ENCODE measurements at regions not wholly inside any gene's neighbourhood (a gene's known extent, or its start where the extent isn't known, plus 50 kb on each side); places are given as distances from the start of the nearest gene placed in this dataset.

DNA sequence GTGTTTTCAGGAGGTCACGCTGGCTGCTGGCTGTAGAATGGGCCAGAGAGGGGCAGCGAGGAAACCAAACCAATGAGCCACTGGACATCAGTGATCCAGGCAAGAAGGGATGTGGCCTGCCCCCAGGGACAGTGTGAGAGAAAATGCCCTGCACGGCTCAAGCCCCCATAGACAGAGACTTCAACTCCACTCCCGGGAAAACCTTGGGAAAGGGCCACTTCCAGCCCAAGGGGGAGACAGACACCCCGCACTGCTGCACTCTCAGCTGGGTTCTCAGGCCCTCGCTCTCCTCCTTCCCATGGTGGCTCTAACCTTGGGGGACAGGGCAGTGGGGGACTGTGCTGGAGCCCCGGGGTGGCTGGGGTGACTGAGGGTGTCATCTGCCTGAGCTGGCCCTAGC, 172.0 kb downstream of the KATNAL1 start:
- intact Hi-C loops (cut with micrococcal nuclease): no loop called here
- ChIA-PET CTCF (ENCODE audit: low intra/inter-chr PET ratio) (no interaction called here), POLR2A (no interaction called here)
- no peaks in the 10 kb centered on the region for H3K79me2 ChIP-seq (ENCODE audit: control insufficient read depth, insufficient read depth, low read length)
- WGBS (ENCODE audit: insufficient coverage, low coverage, missing lambda C conversion rate): 10% methylated on average over 2 of the region's 7 CpGs
- no peaks in the 10 kb centered on the region for H3K9me1 ChIP-seq (ENCODE audit: control insufficient read depth, insufficient read depth, low read length)
- no peak overlapping the region for H3K4me2 ChIP-seq (ENCODE audit: insufficient read depth, low read length)
- BruUV-seq (replicated peaks): no TSS peak
- H3K27me3 ChIP-seq (ENCODE audit: control insufficient read depth in 2 of 2, insufficient read depth in 2 of 2, low read length in 2 of 2): peaks cover 4 to 30% of the 10 kb centered on the region in 2 experiments
- no peak overlapping the region for H3K27ac ChIP-seq (ENCODE audit: extremely low read depth, low read depth, low read length)
- H2AFZ ChIP-seq (ENCODE audit: low read depth, low read length): no peak overlapping the region
- no peaks in the 10 kb centered on the region for H3K9me3 ChIP-seq (replicated peaks; ENCODE audit: control insufficient read depth, insufficient read depth, low read depth, low read length)
- H3K36me3 ChIP-seq (ENCODE audit: control insufficient read depth, insufficient read depth, low read length): no peaks in the 10 kb centered on the region
- in situ Hi-C loops (cut with MboI): loop anchor here (25.0 kb wide), 1 partner anchor 202 kb away; no protein-coding TSS in a partner anchor
- H3K4me3 ChIP-seq: no peak overlapping the region
- no peaks in the 10 kb centered on the region for H4K20me1 ChIP-seq (replicated peaks; ENCODE audit: control insufficient read depth, insufficient read depth, low read length)
- FAIRE-seq: no peak
- peaks cover 0 to 12% of the 10 kb centered on the region in 2 experiments; a peak in 3 of 5 replicates for H3K4me1 ChIP-seq (replicated peaks in 1 of 2; ENCODE audit: control insufficient read depth in 2 of 2, insufficient read depth in 2 of 2, low read length in 2 of 2)
- no peak overlapping the region for H3K9ac ChIP-seq (ENCODE audit: insufficient read depth in 1 of 2, low read depth in 2 of 2, low read length in 2 of 2)
- no peak for DNase-seq (ENCODE audit: extremely low read depth in 1 of 4, low spot score in 3 of 4)
- ATAC-seq: no peak
- TF ChIP-seq, protein P1, sequence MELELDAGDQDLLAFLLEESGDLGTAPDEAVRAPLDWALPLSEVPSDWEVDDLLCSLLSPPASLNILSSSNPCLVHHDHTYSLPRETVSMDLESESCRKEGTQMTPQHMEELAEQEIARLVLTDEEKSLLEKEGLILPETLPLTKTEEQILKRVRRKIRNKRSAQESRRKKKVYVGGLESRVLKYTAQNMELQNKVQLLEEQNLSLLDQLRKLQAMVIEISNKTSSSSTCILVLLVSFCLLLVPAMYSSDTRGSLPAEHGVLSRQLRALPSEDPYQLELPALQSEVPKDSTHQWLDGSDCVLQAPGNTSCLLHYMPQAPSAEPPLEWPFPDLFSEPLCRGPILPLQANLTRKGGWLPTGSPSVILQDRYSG (tag; conservative IDR thresholded peaks at IDR 0.05; ENCODE audit: low read depth): no peak
- TF ChIP-seq SETDB1 (IDR thresholded peaks at IDR 0.05; ENCODE audit: low read length): no peak
- TF ChIP-seq, protein P2, sequence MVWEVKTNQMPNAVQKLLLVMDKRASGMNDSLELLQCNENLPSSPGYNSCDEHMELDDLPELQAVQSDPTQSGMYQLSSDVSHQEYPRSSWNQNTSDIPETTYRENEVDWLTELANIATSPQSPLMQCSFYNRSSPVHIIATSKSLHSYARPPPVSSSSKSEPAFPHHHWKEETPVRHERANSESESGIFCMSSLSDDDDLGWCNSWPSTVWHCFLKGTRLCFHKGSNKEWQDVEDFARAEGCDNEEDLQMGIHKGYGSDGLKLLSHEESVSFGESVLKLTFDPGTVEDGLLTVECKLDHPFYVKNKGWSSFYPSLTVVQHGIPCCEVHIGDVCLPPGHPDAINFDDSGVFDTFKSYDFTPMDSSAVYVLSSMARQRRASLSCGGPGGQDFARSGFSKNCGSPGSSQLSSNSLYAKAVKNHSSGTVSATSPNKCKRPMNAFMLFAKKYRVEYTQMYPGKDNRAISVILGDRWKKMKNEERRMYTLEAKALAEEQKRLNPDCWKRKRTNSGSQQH (CRISPR knock-in tag; IDR thresholded peaks at IDR 0.05): no peak
- TF ChIP-seq, protein P3, sequence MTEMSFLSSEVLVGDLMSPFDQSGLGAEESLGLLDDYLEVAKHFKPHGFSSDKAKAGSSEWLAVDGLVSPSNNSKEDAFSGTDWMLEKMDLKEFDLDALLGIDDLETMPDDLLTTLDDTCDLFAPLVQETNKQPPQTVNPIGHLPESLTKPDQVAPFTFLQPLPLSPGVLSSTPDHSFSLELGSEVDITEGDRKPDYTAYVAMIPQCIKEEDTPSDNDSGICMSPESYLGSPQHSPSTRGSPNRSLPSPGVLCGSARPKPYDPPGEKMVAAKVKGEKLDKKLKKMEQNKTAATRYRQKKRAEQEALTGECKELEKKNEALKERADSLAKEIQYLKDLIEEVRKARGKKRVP (CRISPR knock-in tag; IDR thresholded peaks at IDR 0.05): no peak
- no peak for TF ChIP-seq ZNF197 (CRISPR knock-in tag; IDR thresholded peaks at IDR 0.05; ENCODE audit: low read depth)
- TF ChIP-seq ZBTB1 (CRISPR knock-in tag; IDR thresholded peaks at IDR 0.05; ENCODE audit: borderline replicate concordance, low read depth): no peak
- TF ChIP-seq GABPB2 (CRISPR knock-in tag; conservative IDR thresholded peaks at IDR 0.05): no peak
- TF ChIP-seq ZNF740 (CRISPR knock-in tag; IDR thresholded peaks at IDR 0.05): no peak
- no peak for TF ChIP-seq ZNF740 (tag; IDR thresholded peaks at IDR 0.05)
- no peak for TF ChIP-seq SAFB (IDR thresholded peaks at IDR 0.05; ENCODE audit: borderline replicate concordance, low read depth, low read length)
- no peak for TF ChIP-seq SMARCC2 (IDR thresholded peaks at IDR 0.05; ENCODE audit: low read depth)
- no peak for TF ChIP-seq FIP1L1 (IDR thresholded peaks at IDR 0.05; ENCODE audit: low read depth, low read length, poor library complexity, severe bottlenecking)
- no peak for TF ChIP-seq ZNF395 (CRISPR knock-in tag; IDR thresholded peaks at IDR 0.05)
- TF ChIP-seq, protein P4, sequence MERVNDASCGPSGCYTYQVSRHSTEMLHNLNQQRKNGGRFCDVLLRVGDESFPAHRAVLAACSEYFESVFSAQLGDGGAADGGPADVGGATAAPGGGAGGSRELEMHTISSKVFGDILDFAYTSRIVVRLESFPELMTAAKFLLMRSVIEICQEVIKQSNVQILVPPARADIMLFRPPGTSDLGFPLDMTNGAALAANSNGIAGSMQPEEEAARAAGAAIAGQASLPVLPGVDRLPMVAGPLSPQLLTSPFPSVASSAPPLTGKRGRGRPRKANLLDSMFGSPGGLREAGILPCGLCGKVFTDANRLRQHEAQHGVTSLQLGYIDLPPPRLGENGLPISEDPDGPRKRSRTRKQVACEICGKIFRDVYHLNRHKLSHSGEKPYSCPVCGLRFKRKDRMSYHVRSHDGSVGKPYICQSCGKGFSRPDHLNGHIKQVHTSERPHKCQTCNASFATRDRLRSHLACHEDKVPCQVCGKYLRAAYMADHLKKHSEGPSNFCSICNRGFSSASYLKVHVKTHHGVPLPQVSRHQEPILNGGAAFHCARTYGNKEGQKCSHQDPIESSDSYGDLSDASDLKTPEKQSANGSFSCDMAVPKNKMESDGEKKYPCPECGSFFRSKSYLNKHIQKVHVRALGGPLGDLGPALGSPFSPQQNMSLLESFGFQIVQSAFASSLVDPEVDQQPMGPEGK (CRISPR knock-in tag; IDR thresholded peaks at IDR 0.05; ENCODE audit: borderline replicate concordance): no peak
- TF ChIP-seq FOXP1 (CRISPR knock-in tag; IDR thresholded peaks at IDR 0.05): no peak
